Activated T-cell treated with anti-CD3 and anti-CD28 coated beads for 1 hour (primary cell): ENCODE measurements at regions not wholly inside any gene's neighbourhood (a gene's known extent, or its start where the extent isn't known, plus 50 kb on each side); places are given as distances from the start of the nearest gene placed in this dataset.

Source experiments
- DNase-seq: peaks from one replicate; pipeline ENCODE4 v3.0.0-alpha.2; 2020; ENCODE audit warnings: low read depth

GRCh38 chr3:177431525-177432176 is 234.4 kb upstream of the TBL1XR1 start:
- DNase-seq, result no peak

- DNase-seq, result no peak
Measured at GRCh38 chr3:177435301-177435700, 238.0 kb upstream of the TBL1XR1 start.

GRCh38 chr3:177437513-177438337 is 240.4 kb upstream of the TBL1XR1 start:
- no peak for DNase-seq

- no peak for DNase-seq
Measured at GRCh38 chr3:177438596-177439220, 241.4 kb upstream of the TBL1XR1 start.

GRCh38 chr3:177439694-177440269 is 242.5 kb upstream of the TBL1XR1 start:
- no peak for DNase-seq

GRCh38 chr3:177440456-177441104 is 243.3 kb upstream of the TBL1XR1 start:
- DNase-seq, result no peak

- DNase-seq, result no peak
Measured at GRCh38 chr3:177441276-177441812, 244.1 kb upstream of the TBL1XR1 start.

GRCh38 chr3:177441813-177442646 is 244.7 kb upstream of the TBL1XR1 start:
- no peak for DNase-seq

GRCh38 chr3:177443469-177443868 is 246.2 kb upstream of the TBL1XR1 start:
- DNase-seq, result no peak

- no peak for DNase-seq
Measured at GRCh38 chr3:177444696-177445095, 247.4 kb upstream of the TBL1XR1 start.

- no peak for DNase-seq
Measured at GRCh38 chr3:177445549-177445948, 248.3 kb upstream of the TBL1XR1 start.

- no peak for DNase-seq
Measured at GRCh38 chr3:177446165-177446601, 248.9 kb upstream of the TBL1XR1 start.

GRCh38 chr3:177447938-177448337 is 250.7 kb upstream of the TBL1XR1 start:
- DNase-seq, result no peak

GRCh38 chr3:177448987-177449359 is 251.7 kb upstream of the TBL1XR1 start:
- DNase-seq, result no peak

GRCh38 chr3:177449360-177450006 is 252.2 kb upstream of the TBL1XR1 start:
- no peak for DNase-seq

GRCh38 chr3:177451301-177451750 is 254.0 kb upstream of the TBL1XR1 start:
- no peak for DNase-seq

GRCh38 chr3:177451864-177452830 is 254.9 kb upstream of the TBL1XR1 start:
- no peak for DNase-seq

- no peak for DNase-seq
Measured at GRCh38 chr3:177452831-177453450, 255.7 kb upstream of the TBL1XR1 start.

GRCh38 chr3:177453451-177453844 is 256.2 kb upstream of the TBL1XR1 start:
- no peak for DNase-seq
